ENCODE measurements at regions not wholly inside any gene's neighbourhood (a gene's known extent, or its start where the extent isn't known, plus 50 kb on each side); places are given as distances from the start of the nearest gene placed in this dataset.

DNA sequence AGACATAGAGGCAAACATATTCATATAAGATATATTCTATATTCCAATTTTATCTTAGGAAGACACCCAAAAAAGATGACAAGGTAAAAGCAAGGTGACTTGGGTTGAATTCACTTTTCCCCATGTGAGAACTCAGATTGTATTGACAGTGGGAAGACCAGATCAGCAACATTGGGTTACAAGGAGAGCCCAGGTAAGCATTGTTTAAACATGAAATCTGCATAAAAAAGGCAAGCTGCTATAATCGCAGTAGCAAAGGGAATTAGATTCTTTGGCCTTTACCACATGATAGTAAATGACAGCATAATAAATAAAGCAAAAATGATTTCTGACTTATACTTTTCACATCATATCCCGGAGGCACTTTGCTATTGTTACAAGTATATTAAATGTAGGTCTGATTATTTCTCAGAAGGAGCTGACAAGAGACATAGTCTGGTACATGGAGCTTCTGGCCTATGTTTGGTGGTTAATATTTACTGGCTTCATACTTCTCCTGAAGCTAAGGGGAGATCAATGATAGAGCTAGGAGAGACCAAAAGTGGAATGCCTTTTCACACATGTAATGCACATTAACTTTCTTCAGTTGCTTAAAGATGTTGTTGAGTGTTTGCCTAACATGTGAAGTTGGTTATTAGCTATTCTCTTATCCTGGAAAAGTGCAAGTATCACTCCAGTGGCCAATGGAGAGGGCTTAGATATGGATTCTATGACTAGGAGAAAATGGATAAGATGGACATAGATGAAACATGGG is 53.1 kb upstream of the EEF1E1 start (continued):
- TF ChIP-seq ZBTB40 (IDR thresholded peaks at IDR 0.05; ENCODE audit: borderline replicate concordance) (no peak), CHD4 (IDR thresholded peaks at IDR 0.05) (no peak), ZNF384 (IDR thresholded peaks at IDR 0.05; ENCODE audit: borderline replicate concordance, low read depth, low read length) (no peak), SIN3A (IDR thresholded peaks at IDR 0.05; ENCODE audit: low read depth, low read length) (no peak), POU2F2 (IDR thresholded peaks at IDR 0.05; ENCODE audit: borderline replicate concordance, low read depth, low read length) (no peak), BACH1 (IDR thresholded peaks at IDR 0.05; ENCODE audit: borderline replicate concordance) (no peak), SREBF1 (IDR thresholded peaks at IDR 0.05; ENCODE audit: low read length) (no peak)
- TF ChIP-seq, protein P1, sequence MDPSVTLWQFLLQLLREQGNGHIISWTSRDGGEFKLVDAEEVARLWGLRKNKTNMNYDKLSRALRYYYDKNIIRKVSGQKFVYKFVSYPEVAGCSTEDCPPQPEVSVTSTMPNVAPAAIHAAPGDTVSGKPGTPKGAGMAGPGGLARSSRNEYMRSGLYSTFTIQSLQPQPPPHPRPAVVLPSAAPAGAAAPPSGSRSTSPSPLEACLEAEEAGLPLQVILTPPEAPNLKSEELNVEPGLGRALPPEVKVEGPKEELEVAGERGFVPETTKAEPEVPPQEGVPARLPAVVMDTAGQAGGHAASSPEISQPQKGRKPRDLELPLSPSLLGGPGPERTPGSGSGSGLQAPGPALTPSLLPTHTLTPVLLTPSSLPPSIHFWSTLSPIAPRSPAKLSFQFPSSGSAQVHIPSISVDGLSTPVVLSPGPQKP (IDR thresholded peaks at IDR 0.05; ENCODE audit: low read depth, low read length) = no peak
